ENCODE measurements at regions not wholly inside any gene's neighbourhood (a gene's known extent, or its start where the extent isn't known, plus 50 kb on each side); places are given as distances from the start of the nearest gene placed in this dataset.
A peak's percentile ranks its signal among the peaks of the same experiment; 100 is the strongest.

GRCh38 chr11:123357990-123358827 lies 71.9 kb upstream of the GRAMD1B start:
- TF ChIP-seq CTCF (conservative IDR thresholded peaks at IDR 0.05; ENCODE audit: low read depth in 2 of 2) (peak; percentile 42 to 61; a peak in 3 of 4 replicates), EZH2 (IDR thresholded peaks at IDR 0.05; ENCODE audit: low read depth, unreplicated experiment) (peak; percentile 71), REST (IDR thresholded peaks at IDR 0.05; ENCODE audit: unreplicated experiment) (no peak), STAT1 (IDR thresholded peaks at IDR 0.05; ENCODE audit: unreplicated experiment) (no peak), POLR2AphosphoS5 (IDR thresholded peaks at IDR 0.05; ENCODE audit: low read depth) (no peak), EZH2phosphoT487 (IDR thresholded peaks at IDR 0.05; ENCODE audit: unreplicated experiment) (peak; percentile 56)
